NCI-H82 treated with DMSO at 0.1 percent for 48 hours (cell line): ENCODE measurements at regions not wholly inside any gene's neighbourhood (a gene's known extent, or its start where the extent isn't known, plus 50 kb on each side); places are given as distances from the start of the nearest gene placed in this dataset.

ENCODE experiments used
- DNase-seq: peaks from one replicate; lab custom pipeline; 2025; ENCODE audit not compliant: unreplicated experiment; lab: John Stamatoyannopoulos, UW

DNA sequence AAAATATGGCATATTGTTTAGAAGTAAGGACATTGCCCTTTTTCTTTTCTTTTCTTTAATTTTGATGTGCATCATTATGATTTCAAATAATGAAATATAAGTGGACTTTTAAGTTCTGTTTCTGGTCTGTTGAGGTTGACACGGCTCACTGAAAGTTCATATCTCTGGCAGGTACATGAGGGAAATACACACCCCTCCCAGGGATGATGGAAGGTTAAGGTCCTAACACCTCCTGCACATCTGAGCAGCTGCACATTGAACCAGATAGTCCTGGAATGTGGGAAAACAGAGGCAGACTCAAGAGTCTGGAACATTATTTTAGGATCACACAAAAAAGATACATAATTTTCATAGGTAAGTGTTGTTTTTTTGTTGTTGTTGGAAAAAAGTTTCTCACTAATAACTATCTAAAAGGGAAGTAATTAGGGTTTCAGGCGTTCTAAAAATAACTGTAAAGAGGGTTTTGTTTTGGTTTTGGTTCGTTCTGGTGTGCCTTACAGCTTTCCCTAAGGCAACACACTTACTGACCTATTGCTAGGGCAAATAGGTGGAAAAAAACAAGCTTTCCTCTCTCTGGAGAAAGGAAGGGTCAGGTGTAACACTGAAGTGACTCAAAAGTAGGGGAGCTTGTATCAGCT lies 201.2 kb upstream of the PRKCQ start:
- DNase-seq, result no peak

DNA sequence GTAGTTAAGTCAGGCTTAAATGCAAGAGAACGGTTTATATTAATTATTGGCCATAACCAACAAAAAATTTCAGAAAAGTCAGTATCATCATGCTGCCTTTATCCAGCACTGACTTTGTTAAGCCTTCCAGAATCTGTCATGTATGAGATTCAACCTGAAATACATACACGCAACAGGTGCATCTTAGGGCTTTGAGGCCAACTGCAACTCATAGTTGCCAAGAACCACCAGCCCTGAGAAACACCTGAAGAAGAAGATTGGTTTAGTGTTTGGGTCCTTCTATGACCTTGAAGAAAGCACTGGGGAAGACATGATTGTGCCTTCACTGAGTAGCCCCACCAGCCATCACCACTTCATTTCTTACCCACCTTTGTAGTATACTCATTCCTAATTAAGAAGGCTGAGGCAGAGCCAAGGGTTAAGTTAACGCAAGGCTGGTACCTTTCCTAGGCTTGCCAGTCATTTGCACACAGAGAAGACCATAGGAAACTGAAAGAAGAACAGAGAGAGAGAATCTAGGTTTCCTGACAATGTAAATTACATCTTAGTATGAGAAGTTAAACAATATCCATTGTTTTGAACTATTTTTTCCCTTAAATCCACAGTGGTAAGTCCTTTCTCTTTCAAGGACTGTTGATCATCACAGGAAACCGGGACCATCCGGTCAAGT lies 200.1 kb upstream of the PRKCQ start:
- DNase-seq, result no peak

DNA sequence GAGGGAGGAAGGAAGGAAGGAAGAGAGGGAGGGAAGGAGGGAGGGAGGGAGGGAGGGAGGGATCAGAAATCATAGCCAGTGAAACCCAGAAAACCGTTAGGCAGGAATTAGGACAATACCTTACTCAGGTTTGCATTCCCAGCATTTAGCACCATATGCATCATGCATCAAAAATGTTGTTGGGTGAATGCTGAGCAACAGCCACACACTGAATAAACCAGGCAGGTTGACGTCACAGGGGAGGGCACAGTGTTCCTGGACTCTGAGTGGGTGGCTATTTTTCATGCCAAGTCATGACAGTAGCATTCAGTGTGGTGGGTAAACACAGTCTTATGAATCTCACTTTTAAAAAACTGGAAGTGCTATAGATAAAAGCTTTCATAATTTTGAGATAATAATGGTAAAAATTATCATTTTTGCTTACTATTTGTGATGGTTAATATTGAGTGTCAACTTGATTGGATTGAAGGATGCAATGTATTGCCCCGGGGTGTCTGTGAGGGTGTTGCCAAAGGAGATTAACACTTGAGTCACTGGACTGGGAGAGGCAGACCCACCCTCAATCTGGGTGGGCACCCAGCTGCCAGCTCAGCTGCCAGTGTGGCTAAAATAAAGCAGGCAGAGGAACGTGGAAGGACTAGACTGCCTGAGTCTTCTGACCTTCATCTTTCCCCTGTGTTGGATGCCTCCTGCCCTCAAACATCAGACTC lies 199.1 kb upstream of the PRKCQ start:
- DNase-seq, result no peak

DNA sequence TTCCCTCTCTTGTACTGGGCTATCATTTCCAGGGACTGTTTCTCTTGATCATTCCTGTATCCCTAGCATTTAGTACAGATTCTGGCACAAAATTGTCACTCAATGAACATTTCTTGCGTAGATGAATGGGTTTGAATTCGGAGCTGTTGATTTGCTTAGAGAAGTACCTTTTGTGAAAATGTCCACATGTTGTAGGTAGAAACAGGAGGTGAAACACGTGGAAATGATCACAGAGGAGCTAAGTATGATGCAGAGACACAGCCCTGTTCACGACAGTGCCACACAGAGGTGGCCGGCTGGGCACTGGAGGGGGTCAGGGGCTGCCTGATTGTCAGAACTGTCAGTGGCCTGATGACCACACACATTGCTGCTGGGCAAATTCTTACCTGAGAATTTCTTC lies 196.1 kb upstream of the PRKCQ start:
- DNase-seq, result no peak

DNA sequence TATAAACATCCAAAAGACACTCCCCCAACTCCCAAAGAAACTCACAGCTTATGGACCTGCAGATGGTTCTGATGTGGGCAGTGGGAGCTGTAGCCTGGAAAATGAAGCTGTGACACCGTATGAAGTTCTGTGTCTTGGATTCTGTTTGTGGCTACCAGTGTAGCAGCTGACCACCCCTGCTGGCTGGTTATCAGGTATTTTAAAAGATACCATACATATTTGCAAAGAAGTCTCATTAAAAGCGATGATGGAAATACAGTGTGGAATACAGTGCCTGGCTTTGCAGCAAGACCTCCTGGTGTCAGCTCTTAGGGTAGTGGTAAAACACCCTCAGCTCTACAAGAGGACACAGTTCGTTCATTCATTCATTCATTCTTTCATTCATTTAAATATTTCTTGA lies 194.3 kb upstream of the PRKCQ start:
- DNase-seq, result no peak

DNA sequence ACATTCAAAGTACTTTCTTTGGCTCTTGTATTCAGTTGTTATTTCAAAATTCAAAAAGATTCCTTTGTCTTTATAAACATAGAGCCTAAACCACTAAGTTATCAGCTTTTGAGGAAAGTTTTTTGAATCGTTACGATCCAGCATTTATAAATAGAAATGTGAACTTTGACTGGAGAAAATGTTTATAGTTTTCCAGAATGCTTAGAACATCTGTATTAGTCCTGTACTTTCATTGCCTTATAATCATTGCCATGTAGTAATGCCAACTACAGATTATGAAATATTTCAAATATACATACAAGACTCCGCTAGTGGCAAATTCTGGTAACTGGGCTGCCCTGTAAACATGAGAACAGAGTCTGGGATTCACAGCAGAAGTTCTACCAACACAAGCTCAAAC lies 191.3 kb upstream of the PRKCQ start:
- no peak for DNase-seq

DNA sequence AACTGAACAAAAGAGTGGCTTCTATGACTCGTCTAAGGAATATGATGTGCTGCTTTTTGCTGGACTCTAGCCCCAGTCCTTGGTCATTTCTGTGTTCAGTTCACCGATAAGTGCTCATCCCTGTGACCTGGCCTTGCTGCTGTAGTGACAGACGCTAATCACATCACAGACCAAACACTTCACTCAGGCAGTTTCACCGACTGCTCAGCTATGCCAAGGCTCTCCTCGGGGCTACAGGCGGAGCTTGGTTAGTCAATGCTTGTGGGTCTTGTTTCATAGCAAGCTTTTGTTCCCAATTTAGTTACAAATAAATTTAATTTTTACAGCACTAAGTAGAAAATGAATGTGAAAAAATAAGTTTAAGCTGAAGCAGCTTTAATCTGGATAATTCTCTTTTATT lies 190.8 kb upstream of the PRKCQ start:
- DNase-seq, result no peak

DNA sequence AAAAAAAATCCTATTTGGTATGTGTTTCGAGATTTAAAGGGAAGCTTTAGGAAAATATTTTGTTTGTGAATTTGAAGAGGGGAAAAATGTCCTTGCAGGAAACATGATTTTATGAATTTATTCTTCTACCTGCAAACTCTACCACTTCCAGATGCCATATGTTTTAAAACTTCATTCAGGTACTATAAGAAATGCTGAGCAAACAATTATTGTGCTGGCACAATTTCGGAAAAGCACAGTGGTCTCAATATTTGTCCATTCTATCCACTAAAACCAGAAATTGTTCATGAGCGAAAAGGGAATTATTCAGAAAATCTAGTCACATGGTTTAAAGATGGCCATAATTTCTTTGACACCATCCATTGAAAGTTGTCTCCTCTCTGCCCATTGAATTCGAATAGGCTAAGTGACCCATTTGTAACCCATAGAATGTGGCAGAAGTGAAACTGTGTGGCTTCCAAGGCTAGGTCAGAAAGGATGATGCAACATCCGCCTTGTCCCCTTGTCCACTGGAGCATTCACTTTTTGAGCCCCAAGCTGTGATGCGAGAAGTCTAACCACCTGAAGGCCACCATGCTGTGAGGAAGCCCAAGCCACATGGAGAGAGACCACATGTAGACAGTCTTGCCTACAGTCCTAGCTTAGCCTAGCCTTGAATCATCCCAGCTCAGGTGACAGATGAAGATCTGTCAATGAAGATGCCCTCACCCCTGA lies 189.8 kb upstream of the PRKCQ start:
- DNase-seq, result no peak

DNA sequence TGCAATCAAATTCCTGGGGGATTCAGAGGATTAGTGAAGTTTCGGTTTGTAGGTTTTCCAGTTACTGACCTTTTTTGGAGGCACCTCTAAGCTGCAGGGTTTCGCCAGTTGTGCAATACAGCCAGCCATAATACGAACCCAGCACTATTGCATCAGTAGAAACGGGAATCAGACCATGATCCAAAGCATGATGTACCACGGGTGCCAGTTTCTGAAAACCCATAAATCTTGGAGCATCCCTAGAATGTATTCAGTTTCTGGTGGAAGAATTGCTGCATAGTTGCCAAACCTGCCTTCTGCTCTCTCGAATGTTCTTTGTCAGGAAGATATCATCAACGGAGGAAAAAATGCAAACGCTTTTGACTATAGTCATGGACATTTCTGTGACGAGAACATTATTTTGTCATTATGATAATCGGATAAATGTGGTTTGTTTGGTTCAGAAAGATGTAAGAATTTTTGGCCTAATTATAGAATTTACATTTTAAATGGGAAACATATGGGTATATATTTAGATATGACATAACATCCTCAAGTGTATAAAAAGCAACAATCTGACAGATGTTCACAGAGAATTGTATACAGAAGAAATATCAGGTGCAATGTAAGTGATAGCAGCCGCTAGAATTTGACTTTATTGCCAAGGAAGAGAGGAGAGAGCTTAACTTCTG lies 186.2 kb upstream of the PRKCQ start:
- DNase-seq, result no peak

DNA sequence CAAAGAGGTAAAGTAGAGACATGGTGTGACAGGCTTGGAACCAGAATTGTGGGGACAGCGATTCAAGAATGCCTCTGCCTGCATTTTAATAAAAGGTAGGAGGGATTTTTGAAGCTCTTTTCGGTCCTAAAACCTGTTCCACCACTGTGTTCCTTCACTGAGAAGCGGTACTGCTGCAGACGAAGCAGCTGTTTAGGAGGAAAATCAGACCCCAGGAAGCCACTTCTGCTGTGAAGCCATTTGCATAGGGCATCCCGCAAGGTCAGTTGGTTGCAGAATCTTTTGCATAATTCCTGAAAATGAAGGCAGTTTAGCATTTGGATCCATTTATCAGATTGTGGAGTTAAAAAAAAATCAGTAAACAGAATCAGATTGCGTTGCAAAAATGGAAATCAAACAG lies 183.3 kb upstream of the PRKCQ start:
- no peak for DNase-seq

DNA sequence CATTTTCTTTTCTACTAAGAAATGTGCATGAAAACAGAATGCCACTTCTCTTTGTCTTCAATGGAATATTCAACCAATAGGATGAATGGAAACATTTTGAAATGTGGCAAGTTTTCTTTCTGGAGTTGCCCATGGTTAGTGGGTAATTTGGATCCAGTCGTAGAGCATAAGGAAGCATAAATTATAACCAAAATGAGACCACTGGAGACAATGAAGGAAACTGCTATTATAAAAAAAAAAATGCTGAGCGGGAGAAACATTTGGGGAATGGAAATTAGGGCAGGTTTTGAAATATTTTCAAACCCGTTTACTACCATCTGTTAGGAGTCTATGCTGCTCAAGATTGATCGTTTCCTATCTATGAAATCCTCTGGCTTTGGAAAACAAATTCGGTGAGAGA lies 182.9 kb upstream of the PRKCQ start:
- DNase-seq, result no peak

DNA sequence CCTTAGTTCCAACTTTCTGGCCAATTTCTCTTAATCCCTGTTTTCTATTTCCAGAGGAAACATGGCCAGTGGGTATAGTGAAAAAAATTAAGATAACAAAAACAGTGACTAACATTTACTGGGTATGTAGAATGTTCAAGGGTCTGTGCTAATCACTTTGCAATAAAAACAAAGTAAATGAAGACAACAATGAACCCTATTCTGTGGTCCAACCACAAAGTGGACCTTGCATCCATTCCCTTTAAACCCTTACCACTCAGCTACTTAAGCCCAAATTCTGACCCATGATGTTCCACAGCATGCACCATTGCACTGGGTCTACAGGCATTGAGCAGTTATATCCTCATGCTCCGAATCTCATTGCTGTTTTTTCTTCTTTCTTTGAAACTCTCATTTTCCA lies 179.9 kb upstream of the PRKCQ start:
- DNase-seq, result no peak

DNA sequence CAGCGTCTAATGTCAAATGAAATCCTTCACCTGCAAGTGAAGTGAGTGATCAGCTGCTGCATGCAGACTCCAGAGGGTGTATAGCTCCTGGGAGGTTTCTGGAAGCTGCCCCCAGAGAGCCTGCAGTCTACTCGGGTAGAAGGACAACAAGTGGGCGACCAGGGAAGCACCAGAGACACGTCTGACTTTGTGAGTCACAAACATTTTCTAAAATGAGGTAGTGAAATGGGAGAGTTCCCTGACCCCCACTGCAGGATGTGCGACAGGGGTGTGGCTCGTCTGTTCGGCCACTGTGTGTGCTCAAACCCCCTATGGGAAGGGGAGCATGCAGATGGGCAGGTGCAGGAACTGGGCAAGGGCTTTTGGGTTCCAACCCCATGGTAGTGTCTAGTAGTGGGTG lies 177.1 kb upstream of the PRKCQ start:
- no peak for DNase-seq

DNA sequence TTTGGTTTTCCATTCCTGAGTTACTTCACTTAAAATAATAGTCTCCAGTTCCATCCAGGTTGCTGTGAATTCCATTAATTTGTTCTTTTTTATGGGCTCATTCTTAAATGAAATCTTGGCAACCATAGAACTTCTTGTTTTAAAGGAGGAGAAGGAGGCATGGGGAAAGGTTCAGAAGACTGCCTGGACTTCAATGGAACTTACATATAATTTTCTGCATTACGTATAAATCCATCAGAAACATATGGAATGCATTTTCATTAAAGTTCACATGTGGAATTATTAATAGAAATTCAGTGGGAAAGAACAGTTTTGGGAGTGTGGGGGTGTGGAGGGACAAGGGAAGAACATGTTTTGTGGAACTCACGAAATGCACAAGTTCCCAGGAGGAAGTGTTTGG lies 176.6 kb upstream of the PRKCQ start:
- no peak for DNase-seq

DNA sequence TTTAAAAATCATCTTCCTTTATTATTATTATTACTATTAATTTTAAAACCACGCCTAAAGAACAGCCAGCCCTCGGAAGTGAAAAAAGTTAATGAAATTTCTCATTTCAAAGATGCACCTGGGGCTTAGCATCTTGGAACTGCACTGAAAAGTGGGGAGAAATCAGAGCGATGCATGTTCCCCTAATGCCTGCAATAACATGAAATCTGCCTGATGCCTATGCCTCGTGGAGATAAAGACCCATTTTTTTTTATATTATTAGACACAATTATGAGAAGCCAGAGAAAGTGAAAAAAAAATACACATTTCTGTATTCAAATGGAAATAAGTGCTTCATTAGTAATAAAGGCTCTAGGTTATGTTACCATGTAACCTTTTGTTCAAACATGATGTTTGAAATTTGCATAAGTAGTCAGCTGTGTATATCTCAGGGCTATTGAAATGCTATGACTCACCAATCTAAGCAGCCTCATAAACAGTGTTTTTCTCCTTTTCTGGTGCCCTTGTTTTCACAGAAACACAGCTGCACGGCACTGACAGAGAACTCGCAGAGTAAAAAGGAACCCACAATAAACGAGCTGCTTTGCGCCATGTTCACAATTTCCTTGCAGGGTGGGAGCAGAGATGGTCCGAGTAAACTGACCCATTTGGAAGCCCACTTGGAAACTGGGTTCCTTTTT lies 175.8 kb upstream of the PRKCQ start:
- no peak for DNase-seq

DNA sequence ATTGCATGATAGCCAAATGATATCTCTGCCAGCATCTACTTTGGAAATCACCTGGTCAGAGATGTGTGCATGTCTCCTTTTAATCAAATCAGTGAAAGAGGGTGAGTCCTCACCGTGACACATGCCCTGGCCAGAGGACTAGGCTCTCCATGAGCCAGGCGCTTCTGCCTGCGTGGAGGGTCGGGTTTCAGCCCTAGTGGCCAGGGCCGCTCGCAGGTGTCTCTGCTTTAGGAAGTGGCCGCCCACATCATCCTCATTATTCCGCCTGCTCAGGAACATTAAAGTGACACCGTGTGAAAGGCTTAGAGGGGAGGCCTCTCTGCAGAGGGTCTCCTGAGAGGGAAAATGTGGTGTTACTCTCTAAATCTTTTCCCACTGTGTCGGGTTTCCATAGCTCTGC lies 173.6 kb upstream of the PRKCQ start:
- DNase-seq, result no peak

DNA sequence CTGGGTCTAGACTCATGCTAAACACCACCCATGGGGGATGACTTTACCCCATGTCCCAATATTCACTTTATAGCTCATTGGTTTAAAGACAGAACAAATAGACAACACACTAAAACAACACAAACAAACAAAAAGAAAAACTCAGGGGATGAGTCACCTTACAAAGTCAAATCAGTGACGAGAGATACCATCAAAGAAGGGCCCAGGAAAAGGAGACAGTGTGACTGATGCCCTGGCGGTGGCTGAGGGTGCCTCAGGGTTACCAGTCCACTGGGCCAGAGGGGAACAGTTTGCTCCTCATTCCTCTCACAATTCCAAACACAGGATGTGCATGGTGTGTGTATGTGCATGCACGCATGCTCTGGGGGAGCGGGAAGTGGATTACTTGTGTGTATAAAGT lies 171.3 kb upstream of the PRKCQ start:
- no peak for DNase-seq

DNA sequence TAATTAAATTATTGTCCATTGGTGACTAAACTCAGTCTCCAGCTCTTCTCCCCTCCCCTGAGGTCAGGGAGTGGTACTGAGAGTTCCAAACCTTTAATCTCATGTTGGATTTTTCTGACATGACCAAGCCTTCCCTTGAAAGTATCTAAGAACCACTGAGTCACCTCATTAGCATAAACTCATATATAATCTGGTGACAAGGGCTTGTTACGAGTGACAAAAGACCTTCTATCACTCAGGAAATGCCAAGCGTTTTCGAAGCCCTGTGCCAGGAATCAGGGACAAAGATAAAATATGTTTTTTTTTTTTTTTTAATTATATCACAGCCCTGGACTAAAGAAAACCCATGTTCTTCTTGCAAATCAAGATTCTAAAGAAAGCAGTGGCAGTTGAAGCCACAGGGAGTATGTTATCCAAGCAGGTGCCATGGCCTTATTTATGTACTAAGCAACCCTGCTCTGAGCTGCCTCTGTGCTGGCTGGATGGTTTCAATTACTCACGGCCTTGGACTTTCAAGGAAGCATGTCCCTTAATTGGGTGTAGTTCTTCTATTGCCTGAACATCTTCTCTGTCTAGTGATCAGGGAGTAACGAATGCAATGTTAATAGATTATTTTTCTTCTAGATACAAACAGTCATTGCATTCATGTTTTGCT lies 169.0 kb upstream of the PRKCQ start:
- no peak for DNase-seq

DNA sequence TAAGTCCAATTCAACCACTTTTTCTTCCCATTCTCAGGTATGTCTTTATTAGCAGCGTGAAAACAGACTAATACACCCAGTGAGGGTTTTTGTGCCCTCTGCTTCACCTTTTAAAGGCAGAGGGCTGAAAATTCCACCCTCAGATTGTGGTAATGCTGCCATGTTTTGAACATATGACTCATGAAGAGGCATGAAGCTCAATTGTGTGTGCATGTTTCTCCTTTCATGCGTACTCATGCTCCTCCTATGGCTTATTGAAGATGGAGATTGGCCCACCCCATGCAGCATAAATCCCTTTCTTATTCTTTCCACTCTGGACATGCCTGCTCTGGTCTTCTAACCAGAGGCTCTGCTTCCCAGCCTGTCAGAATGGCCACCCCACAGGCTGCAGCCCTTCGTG lies 168.0 kb upstream of the PRKCQ start:
- DNase-seq, result no peak

DNA sequence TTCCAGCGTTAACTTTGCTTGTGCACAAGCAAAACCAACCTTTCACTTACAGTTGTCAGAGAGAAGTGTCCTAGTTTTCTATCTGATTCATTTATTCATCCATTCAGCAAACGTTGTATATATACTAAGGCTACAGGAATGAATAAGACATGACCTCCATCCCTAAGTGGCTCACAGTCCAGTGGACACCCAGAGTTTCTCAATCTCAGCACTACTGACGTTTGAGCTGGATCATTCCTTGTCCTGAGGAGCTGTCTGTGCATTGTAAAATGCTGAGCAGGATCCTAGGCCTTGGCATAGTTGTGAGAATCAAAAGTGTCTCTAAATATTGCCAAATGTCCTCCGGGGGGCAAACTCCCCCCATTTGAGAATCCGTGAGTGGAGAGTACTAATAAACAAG lies 166.7 kb upstream of the PRKCQ start:
- no peak for DNase-seq
